ENCODE measurements at regions not wholly inside any gene's neighbourhood (a gene's known extent, or its start where the extent isn't known, plus 50 kb on each side); places are given as distances from the start of the nearest gene placed in this dataset.

DNA sequence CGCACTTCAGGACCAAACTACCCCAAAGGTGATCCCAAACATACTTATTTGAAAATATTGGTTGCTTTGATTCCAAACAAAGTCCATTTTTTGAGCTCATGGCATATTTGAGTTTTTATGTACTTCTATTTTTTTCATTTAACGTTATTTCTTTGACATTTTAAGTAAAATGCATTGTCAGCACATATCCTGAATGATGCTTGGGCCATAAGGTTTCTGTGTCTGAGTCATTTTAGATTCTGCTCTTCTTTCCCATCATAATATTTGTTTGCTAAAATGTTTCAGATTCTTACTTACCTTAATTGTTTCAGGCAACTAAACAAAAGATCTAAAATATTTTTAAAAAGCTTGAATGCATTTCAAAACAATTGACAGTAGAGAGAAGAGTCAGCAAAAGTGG lies 998.2 kb downstream of the REEP3 start:
- ChIA-PET CTCF (interaction anchor here (0.6 to 1.4 kb wide), 2 partner anchors 583 to 653 kb away, joined by 3 to 4 read pairs; no protein-coding TSS in a partner anchor), POLR2A (no interaction called here)
- H3K9me3 Mint-ChIP-seq (ENCODE audit: unreplicated experiment) = no peaks in the 10 kb centered on the region
- BruUV-seq (replicated peaks) = no TSS peak
- no peak overlapping the region for H3K4me3 Mint-ChIP-seq (ENCODE audit: unreplicated experiment)
- no peaks in the 10 kb centered on the region for H3K27me3 Mint-ChIP-seq (ENCODE audit: insufficient read depth, unreplicated experiment)
- intact Hi-C loops (cut with micrococcal nuclease) = no loop called here
- H3K36me3 Mint-ChIP-seq (ENCODE audit: insufficient read depth, unreplicated experiment) = no peaks in the 10 kb centered on the region
- H3K27ac Mint-ChIP-seq (ENCODE audit: low read depth, unreplicated experiment) = no peak overlapping the region
- no peak for DNase-seq (ENCODE audit: unreplicated experiment)
- TF ChIP-seq, protein P1, sequence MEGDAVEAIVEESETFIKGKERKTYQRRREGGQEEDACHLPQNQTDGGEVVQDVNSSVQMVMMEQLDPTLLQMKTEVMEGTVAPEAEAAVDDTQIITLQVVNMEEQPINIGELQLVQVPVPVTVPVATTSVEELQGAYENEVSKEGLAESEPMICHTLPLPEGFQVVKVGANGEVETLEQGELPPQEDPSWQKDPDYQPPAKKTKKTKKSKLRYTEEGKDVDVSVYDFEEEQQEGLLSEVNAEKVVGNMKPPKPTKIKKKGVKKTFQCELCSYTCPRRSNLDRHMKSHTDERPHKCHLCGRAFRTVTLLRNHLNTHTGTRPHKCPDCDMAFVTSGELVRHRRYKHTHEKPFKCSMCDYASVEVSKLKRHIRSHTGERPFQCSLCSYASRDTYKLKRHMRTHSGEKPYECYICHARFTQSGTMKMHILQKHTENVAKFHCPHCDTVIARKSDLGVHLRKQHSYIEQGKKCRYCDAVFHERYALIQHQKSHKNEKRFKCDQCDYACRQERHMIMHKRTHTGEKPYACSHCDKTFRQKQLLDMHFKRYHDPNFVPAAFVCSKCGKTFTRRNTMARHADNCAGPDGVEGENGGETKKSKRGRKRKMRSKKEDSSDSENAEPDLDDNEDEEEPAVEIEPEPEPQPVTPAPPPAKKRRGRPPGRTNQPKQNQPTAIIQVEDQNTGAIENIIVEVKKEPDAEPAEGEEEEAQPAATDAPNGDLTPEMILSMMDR (IDR thresholded peaks at IDR 0.05; ENCODE audit: unreplicated experiment) = no peak
- peaks cover 6% of the 10 kb centered on the region for H3K4me1 Mint-ChIP-seq (ENCODE audit: insufficient read depth, unreplicated experiment)

DNA sequence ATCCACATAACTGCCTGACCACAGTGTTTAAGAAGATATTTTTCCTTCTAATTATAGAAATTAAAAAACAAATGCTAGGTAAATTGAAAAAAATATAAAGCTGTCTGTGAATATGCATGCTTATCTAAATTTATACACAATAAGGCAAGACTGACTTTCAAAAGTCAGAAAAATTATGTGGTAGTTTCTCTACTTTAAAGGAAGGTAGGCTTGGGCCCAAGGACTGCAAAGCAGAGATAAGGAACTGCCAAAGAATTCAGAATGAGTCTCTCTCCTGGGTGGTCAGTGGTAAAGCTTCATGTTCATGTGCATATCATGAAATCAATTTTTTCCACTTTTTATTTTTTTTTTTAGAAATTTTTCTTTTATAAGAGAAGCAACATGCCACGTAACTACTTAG lies 998.6 kb downstream of the REEP3 start:
- intact Hi-C loops (cut with micrococcal nuclease) = no loop called here
- no peak overlapping the region for H3K4me3 Mint-ChIP-seq (ENCODE audit: unreplicated experiment)
- no peaks in the 10 kb centered on the region for H3K36me3 Mint-ChIP-seq (ENCODE audit: insufficient read depth, unreplicated experiment)
- DNase-seq (ENCODE audit: unreplicated experiment) = no peak
- peaks cover 6% of the 10 kb centered on the region for H3K4me1 Mint-ChIP-seq (ENCODE audit: insufficient read depth, unreplicated experiment)
- ChIA-PET CTCF (interaction anchor here (0.6 to 1.4 kb wide), 4 partner anchors 150 to 653 kb away, joined by 3 to 5 read pairs (median 4); no protein-coding TSS in a partner anchor), POLR2A (no interaction called here)
- TF ChIP-seq, protein P1 (IDR thresholded peaks at IDR 0.05; ENCODE audit: unreplicated experiment) = no peak
- no peak overlapping the region for H3K27ac Mint-ChIP-seq (ENCODE audit: low read depth, unreplicated experiment)
- H3K27me3 Mint-ChIP-seq (ENCODE audit: insufficient read depth, unreplicated experiment) = no peaks in the 10 kb centered on the region
- no TSS peak for BruUV-seq (replicated peaks)
- no peaks in the 10 kb centered on the region for H3K9me3 Mint-ChIP-seq (ENCODE audit: unreplicated experiment)

DNA sequence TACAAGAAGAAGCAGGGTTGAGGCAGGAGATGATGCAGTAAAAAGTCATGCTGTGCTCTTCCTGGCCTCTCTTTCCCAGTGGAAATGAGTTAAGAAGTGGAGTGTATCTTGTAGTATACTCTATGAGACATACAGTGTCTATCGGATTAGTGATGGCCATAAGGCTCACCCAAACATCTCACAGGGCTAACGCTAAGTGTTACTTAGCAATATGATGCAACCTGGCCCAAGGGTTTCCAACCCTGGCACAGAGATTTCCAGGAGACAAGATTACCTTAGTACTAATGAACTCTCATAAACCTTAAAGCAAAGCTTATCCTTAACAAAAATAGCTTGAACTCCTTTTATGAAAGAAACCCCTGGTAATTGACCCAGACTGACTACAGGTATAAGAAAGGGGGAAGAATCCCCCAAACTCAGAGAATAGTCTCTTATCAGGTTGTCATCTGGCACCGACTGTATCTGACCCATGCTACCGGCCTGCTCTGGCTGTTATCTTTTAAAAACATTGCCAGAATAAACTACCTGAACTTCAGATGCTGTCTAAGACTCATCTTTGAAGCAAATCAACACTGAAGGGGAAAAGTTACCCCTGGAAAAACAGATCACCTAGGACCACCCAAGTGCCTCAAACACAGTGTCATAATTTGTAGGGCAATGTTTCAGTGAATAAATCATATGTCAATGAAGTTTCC lies 1002.0 kb downstream of the REEP3 start:
- POLR2A ChIA-PET = no interaction called here
- intact Hi-C loops (cut with micrococcal nuclease) = no loop called here
- CTCF ChIA-PET = no interaction called here
- TF ChIP-seq, protein P1 (IDR thresholded peaks at IDR 0.05; ENCODE audit: unreplicated experiment) = no peak
- no peak for DNase-seq (ENCODE audit: unreplicated experiment)
- no TSS peak for BruUV-seq (replicated peaks)
- Mint-ChIP-seq H3K4me3 (ENCODE audit: unreplicated experiment) (no peak overlapping the region), H3K27me3 (ENCODE audit: insufficient read depth, unreplicated experiment) (no peaks in the 10 kb centered on the region), H3K4me1 (ENCODE audit: insufficient read depth, unreplicated experiment) (peaks cover 4% of the 10 kb centered on the region), H3K9me3 (ENCODE audit: unreplicated experiment) (no peaks in the 10 kb centered on the region), H3K27ac (ENCODE audit: low read depth, unreplicated experiment) (no peak overlapping the region), H3K36me3 (ENCODE audit: insufficient read depth, unreplicated experiment) (no peaks in the 10 kb centered on the region)

DNA sequence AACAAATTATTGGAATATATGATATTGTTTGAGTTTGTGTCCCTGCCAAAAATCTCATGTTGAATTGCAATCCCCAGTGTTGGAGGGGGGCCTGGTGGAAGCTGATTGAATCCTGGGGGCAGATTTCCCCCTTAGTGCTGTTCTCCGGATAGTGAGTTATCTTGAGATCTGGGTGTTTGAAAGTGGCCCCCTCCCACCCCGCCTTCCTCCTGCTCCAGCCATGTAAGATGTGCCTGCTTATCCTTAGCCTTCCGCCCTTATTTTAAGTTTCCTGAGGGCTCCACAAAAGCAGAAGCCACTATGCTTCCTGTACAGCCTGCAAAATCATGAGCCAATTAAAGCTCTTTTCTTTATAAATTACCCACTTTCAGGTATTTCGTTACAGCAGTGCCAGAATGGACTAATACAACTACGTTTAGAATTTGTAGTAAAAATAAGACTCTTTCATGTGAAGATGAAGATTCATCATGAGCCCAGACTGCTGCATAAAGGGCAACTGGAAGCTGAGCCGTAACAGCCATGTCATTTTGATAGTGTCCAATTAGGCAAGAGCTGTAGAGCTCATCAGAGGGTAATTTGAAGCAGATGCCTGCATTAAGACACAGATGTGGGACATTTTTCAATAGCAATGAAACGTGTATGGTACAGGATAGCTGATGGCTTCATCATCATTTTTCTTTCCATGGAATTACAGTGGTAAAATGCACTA lies 1007.2 kb downstream of the REEP3 start:
- Mint-ChIP-seq H3K4me1 (ENCODE audit: insufficient read depth, unreplicated experiment) (no peaks in the 10 kb centered on the region), H3K9me3 (ENCODE audit: unreplicated experiment) (no peaks in the 10 kb centered on the region), H3K27ac (ENCODE audit: low read depth, unreplicated experiment) (no peak overlapping the region), H3K27me3 (ENCODE audit: insufficient read depth, unreplicated experiment) (no peaks in the 10 kb centered on the region), H3K36me3 (ENCODE audit: insufficient read depth, unreplicated experiment) (no peaks in the 10 kb centered on the region), H3K4me3 (ENCODE audit: unreplicated experiment) (no peak overlapping the region)
- TF ChIP-seq, protein P1 (IDR thresholded peaks at IDR 0.05; ENCODE audit: unreplicated experiment) = no peak
- DNase-seq (ENCODE audit: unreplicated experiment) = no peak
- POLR2A ChIA-PET = interaction anchor here (1.3 kb wide), 1 partner anchor 364 kb away, joined by 3 read pairs; no protein-coding TSS in a partner anchor
- CTCF ChIA-PET = interaction anchor here (0.6 kb wide), 2 partner anchors 465 to 599 kb away, joined by 3 read pairs; no protein-coding TSS in a partner anchor
- BruUV-seq (replicated peaks) = no TSS peak
- intact Hi-C loops (cut with micrococcal nuclease) = no loop called here

All from MCF 10A (cell line).